Globus pallidus (tissue), 1 donor: ENCODE measurements at regions not wholly inside any gene's neighbourhood (a gene's known extent, or its start where the extent isn't known, plus 50 kb on each side); places are given as distances from the start of the nearest gene placed in this dataset.

Source experiments
- DNase-seq: peaks from one replicate; pipeline ENCODE4 v3.0.0-alpha.2; 2015; ENCODE audit warnings: low spot score

DNA sequence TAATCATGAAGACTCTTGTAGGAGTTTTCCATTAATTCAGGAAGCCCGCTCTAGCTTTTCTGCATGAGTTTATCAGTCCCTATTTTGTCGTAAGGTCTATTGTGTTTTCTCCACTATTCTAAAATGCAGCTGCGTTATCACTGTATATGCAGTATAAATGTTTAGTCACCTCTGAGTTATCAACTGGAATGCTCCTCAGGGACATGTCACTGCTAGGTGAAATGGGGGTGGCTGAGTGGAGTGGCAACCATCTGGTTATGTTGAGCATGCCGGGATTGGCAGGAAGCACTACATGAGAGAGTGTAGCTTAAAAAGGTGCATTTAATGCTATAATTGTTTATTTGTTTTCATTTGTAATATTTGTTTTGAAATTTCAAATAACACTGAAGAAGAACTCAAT, 285.2 kb upstream of the ELAC2 start:
- no peak for DNase-seq

DNA sequence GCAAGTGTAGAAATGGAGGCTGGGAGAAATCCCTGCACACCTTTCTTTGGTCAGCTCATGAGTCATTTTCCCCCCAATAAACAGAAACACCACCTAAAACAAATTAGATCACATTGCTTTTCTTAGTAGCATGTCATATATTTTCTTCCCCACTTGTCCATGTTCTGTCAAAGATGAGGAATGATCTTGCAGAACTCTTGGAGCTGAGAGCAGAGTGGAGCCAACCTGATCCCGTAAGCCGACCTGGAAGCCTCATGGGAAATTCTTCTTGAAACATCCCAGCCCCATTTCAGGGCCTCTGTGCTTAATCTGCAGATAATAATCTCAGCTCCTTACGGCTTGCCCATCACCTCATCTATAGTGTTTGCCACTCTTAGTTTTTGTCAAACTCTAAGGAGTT, 284.6 kb upstream of the ELAC2 start:
- DNase-seq, result no peak

DNA sequence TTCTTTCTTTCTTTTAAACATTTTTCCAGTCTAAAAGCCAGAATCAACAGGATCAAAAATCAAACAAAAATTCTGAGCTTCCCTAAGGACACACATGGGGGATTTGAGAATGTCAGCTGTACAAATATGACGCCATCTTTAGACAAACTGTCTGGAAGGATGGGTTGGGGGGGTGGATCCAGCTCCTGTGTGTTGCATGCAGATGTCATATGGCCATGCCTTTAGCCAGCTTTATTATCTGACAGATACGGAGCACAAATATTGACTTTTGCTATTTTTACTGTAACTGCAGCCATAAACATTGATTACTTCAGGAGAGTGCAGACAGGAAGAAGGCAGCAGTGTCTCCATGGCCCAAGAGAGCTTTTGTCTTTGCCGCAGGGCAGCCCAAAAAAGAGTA, 279.4 kb upstream of the ELAC2 start:
- no peak for DNase-seq

DNA sequence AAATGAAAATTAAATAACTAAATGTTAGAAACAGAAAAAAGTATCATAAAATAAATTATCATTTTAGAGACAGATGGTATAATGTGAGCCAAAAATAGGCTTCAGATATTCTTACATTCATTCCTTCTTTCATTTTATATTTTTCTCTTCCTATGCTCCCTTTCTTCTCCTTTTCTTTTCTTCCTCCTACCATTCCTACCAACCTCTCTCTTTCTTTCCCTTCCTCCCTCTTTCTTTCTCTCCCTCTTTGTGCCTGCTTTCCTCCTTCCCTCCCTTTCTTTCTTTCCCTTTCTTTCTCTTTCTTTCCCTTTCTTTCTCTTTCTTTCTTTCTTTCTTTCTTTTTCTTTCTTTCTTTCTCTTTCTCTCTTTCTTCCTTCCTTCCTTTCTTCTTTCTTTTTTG, 275.6 kb upstream of the ELAC2 start:
- DNase-seq, result no peak

DNA sequence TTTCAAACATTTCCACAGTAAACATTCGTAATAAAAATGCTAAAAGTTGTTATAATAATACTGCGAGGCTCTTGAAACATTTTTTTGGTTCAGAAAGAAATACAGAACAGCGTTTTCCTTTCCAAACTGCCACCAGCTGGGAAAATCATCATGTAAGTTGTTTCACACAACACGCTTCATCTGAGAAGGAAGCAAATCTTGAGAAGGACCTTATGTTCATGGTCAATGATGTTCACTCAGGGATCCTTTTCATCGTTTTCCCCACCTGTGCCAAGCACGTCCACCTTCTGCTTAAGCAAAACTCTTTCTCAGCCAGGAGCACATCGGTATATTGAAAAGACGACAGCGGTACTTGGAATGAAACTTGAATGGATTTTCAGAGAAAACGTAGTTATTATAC, 274.5 kb upstream of the ELAC2 start:
- no peak for DNase-seq

DNA sequence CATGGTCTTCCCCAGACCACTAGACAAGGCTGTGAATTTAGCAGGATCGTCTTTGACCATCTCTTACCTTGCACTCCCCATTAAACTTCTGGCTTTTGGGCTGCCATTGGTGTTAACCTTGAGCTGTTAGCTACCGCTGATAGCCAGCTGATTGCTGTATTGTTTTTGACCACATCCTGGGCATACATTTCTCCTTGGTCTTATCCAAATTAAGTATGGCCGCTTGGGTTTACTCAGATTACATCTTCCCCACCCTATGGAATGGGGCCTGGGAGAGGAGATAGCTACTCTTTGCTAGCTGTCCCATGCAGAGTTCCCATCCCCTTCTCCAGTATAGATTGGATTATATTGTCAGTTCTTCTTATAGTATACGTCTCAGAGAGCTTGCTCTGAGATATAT, 270.4 kb upstream of the ELAC2 start:
- no peak for DNase-seq

DNA sequence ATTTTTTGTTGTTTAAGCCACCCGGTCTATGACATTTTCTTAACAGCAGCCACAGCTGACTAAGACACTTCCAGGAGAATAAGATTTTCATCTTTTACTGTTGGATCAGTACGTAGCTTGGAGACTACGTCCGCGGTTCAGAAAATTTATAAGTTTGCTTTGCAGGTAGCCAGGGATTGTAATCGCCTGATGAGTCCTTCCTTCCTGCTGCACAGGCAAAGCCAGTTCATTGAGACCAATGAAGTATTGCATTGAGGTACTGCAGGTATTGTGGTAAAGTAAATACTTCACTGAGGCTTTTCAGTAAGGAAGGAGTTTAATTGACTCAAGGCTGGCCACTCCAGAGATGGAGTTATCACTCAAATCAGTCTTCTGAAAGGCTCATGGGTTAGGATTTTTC, 269.4 kb upstream of the ELAC2 start:
- no peak for DNase-seq

DNA sequence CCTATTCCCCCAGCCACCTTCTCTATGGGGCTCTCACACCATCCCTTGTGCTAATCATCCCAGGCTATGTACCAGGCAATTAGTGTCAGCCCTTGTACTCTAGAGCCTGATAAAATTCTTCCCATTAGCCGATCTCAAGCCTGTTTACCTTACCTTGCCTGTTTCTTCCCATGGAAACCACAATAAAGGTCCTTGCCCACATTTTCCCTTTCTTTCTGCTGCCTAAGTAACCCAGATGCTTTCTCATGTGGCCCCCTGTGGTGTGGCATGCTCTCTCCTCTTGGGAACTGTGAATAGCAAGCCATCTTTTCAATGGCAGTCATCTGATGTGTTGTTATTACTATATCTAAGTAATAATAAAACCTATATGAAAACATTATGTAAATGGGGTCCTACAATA, 265.8 kb upstream of the ELAC2 start:
- DNase-seq, result no peak

DNA sequence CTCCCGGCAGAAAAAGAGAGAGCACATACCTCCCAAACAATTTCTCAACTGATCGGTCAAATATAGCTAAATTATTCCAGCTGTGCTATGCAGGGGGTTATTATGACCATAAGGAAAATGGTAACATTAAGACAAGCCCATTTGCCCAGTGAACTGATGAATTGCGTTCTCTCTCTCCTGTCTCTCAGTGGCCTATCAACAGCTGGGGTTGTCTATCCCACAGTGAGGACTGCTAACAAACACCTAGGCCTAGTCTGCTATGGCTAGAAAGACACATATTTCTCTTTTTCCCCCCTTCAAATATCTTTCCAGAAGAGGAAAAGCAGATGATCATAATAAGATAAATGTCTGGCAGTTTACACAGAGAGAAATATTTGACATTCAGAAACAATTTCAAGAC, 263.8 kb upstream of the ELAC2 start:
- no peak for DNase-seq

DNA sequence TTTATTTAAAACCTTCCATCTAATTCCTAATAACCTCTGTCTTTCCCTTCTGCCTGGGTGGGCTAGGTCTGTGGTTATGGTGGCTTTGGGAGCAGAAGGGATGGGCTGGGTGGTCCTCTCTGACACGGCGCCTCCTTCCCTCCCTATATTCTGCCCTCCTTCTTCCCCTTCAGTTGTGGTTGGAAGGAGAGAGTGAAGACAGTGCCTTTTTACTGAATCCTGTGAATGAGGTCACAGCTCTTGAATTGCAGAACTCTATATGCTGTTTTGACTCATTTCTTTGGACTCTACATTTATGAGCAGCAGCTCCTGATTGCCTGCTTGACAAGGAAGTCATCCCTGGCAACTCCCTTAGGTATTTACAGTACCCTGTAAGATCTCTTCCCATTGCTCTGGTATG, 256.0 kb upstream of the ELAC2 start:
- DNase-seq, result no peak

DNA sequence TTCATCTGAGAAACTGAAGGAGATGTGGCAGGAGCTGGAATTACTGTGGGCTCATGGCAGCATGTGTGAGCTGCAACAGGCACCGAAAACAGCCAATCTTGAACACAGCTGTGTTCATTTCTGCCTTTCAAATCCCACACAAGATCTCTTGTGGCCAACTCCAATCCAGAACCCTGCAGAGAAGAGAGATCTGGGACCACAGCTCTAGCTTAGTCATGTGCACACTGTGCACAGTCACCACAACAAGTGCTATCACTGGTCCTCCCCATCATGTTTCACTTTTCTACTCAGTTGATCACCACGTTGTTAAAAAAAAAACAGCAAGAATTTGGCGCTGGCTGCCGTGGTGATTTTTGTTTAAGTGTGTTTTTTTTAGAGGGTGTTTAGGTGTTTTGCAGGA, 254.5 kb upstream of the ELAC2 start:
- no peak for DNase-seq

DNA sequence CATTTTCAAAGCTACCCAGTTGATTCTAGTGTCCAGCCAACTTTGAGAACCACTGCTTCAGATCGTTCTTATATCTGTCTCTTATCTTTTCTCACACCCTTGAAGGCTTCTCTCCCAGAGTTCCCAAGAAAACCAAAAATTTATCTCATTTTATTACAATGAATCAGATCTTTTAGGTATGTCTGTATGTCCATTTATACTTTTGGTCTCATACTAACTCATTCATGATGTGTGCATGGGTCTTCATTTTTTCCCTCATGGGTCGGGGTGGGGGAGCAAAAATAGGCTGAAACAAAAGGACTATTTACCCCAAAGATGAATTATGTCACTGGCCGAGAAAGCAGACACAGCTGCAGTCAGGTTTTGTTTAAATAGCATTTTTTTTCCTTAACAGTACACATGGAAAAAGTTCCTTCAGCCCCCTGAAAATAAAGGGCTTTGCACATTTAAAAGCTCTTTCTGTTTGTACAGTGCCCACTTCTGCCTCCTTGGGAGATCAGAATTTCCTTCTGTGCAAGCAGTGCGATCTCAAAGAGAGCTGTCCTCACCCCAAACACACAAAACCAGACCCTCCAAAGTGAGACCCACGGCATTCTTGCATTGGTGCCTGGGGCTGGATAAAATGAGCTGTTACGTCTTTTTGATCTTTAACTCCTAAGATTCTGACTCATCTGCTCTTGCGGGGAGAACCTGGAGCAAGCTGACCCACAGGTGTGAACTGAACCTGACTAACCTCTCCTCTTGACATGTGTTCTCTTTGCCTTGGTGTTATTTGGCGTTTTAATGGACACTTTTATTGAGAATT, 251.2 kb upstream of the ELAC2 start:
- no peak for DNase-seq

DNA sequence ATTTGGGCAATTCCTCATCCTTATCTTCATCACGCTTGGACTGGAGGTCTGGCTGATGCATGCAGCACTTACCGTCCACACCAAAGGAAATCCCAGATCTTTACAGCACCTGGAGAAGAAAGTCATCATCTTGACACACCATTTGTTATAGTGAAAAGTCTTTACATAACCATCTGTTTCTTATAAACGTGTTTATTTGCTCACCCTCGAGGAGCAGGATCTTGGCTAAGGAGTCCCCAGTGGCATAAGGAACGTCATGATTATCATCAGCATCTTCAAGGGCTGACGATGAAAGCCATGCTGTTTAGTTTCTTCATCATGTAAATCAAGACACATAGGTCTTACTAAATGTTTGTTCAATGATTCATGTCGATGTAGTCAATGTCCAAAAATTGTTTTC, 248.8 kb upstream of the ELAC2 start:
- DNase-seq, result no peak

DNA sequence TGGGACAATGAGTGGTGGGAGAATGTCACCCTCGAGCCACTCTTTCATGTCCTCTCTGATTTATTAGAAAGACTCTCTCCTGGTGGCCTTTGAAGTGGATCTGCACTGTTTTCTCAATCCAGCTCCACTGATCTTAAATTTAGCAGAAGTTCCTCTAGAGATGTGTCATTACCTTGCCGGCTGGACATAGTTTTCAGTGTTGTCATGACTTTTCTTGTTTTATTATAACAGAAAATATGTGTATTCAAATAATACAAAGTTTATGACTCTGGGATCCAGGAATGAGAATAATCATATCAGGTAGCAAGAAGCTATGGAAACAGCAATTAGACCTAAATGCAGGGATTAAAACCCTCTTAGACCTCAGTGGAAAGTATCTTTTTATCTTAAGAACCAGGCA, 247.5 kb upstream of the ELAC2 start:
- no peak for DNase-seq

DNA sequence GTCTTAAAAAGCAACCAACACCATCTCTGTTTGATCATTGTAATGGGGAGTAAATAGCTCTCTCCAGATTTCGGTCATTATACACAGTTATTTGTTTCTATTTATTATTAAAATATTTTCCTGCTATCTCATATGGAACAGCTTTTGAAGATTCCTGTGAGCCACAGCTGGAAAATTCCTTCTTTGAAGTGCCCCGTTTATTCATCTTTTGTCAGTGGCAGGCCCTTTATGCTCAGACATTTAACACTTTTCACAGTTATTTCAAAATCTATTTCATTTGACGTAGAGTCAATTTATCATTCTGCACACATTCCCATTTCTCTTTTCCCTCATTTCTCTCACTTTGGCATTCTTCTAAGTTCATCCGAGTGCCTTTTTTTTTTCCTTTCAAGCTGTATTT, 245.9 kb upstream of the ELAC2 start:
- DNase-seq, result no peak

DNA sequence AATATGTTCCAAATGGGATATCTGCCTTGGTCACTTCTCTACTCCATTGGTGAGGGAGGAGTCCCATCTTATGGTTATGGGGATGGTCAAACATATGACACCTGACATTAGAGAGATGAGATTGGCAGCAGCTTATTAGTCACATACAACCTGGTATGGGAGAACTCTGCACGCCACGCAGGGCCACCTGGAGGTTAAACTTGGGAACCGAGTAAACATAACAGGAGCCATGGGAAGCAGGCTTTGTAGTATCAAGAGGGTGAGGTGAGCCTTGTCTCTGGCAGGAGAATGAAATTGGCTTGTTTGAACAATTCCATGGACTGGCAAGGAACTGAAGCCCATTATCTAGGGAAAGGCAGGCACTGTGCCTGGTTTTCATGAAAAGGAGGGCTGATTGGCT, 238.7 kb upstream of the ELAC2 start:
- no peak for DNase-seq

DNA sequence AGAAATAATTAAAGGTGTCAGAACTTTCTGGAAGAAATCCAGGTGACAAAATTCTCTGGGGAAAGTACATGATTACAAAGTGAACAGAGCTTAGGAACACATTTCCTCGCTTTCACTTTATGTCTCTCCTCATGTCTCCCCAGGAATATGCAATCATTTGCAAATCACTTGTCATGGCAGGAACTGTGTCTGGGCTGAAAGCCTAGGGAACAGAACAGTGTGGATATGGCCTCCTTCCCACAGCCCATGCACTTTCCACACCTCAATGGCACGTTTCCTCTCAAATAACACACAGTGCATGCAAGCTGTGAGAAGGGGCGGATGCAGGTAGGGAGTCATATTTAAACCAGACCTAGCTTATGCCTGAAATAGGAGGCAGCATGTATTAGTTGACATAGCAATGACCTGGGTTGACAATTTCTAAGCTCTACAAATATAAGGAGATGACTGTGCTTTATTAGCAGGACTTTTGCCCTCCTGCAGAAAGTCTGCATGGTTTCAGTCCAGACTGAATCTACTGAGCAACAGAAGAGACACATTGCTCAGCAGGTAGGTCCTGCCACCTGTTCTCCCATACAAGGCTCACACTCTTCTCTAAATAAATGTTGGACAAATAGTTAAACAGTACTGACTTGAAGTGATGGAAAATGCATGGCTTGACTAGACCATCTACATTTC, 236.0 kb upstream of the ELAC2 start:
- no peak for DNase-seq

DNA sequence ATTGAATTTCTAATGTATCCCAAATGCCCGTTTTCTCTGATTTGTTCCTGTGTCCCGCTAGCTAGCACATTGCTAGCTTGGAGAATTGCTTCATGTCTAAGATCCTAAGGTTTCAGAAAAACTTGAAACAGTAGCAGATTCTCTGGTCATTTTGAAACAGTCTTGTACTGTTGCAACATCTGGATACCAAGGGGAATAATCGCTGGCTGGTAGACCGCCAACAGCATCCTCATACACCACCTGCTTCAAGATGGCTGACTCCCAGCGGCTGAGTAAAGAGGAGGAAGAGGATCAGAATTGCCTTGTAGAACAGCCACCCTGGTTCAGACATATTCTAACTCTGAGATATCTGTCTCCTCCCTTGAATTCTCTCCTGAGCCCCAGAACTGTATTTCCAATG, 226.7 kb upstream of the ELAC2 start:
- DNase-seq, result no peak

DNA sequence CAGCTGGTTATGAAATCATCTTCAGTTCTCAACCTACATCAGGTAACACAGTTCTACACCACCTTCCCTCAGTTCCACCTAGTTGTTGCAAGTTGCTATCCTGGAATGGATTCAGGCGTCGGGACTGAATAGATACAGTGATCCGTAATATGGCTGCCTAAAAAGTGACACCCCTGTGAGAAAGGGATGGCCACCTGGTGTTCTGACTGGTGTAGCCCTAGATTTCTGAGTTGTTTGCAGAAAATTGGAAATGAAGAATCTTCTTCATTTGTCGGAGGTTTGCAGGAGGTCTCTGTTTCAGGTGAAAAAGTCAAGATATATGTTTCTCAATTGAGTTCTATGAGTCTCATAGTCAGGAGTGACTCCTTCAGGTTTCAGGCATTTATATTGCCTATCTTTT, 225.8 kb upstream of the ELAC2 start:
- DNase-seq, result no peak

DNA sequence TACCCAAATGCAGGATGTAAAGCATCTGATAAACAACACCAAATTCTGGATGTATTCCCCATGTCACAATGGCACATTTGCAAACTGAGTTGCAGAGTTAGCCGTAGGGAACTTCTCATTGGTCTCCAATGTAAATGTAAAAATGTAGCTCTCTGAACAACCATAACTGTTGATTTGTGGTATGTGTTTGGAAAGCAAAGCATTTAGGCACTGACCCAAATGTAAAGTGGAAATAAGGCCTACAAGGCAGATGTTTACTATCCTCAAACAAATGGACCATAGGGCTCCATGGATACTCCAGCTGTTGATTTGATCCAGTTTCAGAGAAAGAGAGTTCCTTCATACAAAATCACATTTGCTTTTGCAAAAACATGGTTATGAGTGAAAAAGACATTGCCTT, 223.0 kb upstream of the ELAC2 start:
- no peak for DNase-seq

DNA sequence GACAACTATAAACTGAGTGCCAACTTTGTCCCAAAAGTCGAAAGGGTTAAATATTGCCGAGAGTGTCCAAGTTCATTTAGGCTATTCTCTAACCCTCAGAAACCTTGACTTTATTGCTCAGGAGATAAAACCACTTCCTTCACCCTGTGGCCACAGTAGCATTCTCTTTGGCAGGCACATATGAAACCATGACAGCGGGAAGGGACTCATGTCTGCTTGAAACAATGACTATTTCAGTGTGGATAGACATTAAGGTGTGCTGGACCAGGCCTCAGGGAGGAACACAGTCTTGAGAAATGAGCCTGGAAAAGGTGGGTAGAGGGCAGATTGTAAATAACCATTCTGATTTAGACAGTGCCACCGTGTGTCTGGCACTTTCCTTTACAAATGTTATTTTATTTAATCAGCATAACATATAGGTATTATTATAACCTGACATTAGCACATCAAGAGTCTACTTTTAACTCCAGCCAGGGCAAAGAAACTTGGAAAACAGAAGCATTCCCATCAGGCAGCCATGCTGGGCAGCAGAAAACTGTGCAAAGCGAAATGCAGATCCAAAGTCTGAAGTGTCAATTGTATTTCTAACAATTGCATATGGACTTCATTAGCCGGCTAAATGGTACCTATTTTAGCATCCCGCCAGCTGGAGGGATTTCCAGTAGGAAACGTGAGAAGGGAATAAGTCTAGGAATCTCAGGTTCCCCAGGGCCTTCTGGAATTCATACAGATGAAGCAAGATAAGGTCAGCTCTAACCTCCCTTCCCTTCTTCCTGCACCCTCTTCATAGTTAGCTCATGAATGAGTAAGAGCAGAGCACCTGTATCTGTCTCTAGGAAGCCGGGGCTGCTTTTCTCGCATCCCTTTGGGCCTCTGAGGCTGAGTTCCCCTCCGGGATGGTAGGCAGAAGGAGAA, 212.8 kb upstream of the ELAC2 start:
- DNase-seq, result no peak

DNA sequence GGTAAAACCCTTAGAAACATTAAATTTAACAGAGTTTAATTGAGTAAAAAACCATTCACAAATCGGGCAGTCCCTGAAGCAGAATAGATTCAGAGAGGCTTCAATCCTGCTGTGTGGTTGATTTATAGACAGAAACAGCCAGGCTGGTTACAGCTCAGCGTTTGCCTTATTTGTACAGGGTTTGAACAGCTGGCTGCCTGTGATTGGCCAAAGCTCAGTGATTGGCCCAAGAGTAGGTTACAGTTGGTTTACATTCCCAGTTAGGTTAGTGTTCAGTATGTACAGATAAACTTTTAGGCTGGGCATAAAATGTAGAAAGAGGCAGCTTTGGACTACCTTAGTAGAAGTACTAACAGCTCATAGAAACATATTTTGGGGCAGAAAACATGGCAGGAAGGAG, 210.4 kb upstream of the ELAC2 start:
- no peak for DNase-seq

DNA sequence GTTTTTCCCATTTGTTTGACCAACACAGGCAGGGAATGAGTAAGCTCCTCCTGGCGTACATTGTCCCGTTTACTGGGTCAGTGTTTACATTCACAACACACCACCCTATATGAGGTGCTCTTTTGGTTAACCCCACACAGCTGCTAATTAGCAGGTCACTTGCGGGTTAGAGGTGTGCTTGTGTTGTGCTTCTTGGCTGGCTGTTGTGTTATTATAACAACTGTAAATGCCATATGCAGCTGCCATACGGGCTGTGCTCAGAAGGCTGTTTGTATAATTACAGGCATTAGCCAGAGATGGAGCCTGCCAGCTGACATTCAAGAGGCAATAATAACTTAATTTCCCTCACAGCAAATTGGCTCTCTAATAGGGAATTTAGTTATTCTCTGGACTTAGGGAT, 205.1 kb upstream of the ELAC2 start:
- DNase-seq, result no peak
